ENCODE measurements at regions not wholly inside any gene's neighbourhood (a gene's known extent, or its start where the extent isn't known, plus 50 kb on each side); places are given as distances from the start of the nearest gene placed in this dataset.

DNA sequence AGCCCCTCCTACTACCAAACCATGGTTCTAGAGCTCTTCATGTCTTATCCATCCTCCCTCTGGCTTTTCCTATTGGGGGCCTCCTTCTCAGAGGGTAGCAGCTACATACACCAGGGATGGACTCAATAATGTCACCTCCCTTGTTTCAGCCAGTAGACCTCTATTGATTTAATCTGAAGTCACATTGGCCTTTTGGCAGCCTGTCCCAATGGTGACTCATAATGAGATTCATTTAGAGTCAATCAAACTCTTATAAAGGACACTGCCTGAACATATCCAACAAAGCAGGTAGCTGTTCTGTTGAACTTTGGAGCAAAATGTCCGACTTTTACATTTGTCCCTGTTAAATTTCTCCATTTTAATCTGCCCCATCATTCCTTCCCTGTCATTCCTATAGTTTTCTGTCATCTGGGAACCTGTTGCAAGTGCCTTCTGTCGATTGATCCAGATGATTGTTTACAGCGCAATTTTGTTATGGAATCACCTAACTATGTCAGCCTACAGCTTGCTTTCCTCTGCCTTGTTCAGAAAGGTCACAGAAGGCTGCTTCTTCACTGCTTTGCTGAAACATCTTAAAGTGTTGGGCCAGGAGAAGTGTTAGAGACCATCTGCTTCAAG lies 105.9 kb downstream of the ETS2 start:
- TF ChIP-seq, protein P1, sequence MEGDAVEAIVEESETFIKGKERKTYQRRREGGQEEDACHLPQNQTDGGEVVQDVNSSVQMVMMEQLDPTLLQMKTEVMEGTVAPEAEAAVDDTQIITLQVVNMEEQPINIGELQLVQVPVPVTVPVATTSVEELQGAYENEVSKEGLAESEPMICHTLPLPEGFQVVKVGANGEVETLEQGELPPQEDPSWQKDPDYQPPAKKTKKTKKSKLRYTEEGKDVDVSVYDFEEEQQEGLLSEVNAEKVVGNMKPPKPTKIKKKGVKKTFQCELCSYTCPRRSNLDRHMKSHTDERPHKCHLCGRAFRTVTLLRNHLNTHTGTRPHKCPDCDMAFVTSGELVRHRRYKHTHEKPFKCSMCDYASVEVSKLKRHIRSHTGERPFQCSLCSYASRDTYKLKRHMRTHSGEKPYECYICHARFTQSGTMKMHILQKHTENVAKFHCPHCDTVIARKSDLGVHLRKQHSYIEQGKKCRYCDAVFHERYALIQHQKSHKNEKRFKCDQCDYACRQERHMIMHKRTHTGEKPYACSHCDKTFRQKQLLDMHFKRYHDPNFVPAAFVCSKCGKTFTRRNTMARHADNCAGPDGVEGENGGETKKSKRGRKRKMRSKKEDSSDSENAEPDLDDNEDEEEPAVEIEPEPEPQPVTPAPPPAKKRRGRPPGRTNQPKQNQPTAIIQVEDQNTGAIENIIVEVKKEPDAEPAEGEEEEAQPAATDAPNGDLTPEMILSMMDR (IDR thresholded peaks at IDR 0.05; ENCODE audit: borderline replicate concordance, extremely low read depth, low read length, poor library complexity, severe bottlenecking), result no peak
- TF ChIP-seq EZH2 (IDR thresholded peaks at IDR 0.05; ENCODE audit: borderline replicate concordance, low read depth, low read length, severe bottlenecking), result no peak
